HG03469 (cell line): ENCODE measurements at regions not wholly inside any gene's neighbourhood (a gene's known extent, or its start where the extent isn't known, plus 50 kb on each side); places are given as distances from the start of the nearest gene placed in this dataset.
"Not testable (repeated sequence)": the region's sequence is repeated elsewhere in the genome, so short reads cannot be mapped to it uniquely, and the experiment has no call there.

Experiments used
- ATAC-seq: cut with Tn5 transposase; IDR thresholded peaks from one replicate; pipeline ENCODE4 v1.9.1; 2021; ENCODE audit warnings: mild to moderate bottlenecking, moderate library complexity, moderate number of reproducible peaks; ENCODE audit not compliant: unreplicated experiment

GRCh38 chr10:33796680-33797079 is 462.2 kb upstream of the NRP1 start:
- ATAC-seq = no peak

- no peak for ATAC-seq
Measured at GRCh38 chr10:33795529-33795928, 461.1 kb upstream of the NRP1 start.

DNA sequence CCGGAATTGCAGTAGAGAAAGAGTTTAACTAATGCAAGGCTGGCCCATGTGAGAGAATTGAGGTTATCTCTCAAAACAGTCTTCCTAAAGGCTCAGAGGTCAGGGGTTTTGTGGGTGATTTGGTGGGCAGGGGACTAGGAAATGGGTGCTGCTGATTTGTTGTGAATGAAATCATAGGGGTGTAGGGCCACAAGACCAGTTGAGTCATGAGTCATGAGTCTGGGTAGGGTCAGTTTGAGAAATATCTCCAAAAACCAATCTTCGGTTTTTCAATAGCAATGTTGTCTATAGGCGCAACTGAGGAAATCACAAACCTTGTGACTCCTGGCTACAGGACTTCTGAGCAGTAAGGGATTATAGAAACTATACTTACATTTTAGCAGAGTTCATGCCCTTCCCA is 460.0 kb upstream of the NRP1 start:
- no peak for ATAC-seq

- no peak for ATAC-seq
Measured at GRCh38 chr10:33793793-33794192, 459.3 kb upstream of the NRP1 start.

DNA sequence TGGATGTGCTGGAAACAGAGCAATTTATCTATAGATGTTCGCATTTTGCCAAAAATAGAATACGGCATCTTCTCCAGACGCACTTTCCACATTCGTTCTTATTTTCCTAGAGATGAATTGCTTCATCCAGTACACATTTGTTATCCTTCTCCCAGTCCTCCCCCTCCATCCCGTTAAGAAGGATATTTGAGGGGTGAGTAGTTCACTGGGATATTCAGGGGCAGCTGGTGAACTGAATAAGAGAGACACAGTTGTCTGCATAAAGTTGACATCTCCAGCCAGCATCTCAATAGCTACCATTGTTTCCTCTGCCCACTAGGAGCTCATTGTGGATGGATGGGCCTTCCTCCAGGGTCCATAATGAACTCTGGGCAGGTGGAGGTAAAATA is 456.8 kb upstream of the NRP1 start:
- no peak for ATAC-seq

DNA sequence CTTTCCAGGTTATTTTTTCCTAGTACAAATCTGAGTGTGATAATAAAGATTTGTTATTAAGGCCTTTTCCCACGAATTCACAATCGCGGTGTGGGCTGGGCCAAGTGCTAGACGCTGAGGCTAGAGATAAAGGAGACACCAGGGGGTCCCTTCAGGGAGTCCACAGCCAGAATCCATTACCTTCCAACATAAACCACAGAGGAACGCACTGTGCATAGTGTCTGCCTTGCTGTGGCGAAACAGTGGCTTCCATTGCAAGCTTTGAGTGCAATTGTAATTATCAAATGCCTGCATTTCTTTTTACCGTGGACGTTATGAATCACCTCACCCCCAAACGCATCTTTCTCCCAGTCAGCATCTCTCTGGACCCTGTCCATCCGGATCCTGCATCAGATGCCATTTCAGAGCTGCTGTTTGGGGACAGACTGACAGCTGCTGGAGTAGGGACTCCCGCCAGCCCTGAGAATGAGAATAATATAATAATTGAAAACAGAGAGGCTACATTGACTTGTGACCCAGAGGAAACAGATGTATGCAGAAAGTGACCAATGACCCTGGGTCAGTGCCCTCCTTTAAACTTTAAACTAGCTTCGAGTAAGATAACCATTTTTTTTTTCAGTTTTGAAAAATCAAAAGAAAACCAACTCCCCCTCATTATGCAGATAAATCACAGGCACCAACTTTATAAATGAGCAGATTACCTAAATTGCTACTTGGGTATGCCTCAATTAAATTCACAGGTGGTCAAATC is 456.2 kb upstream of the NRP1 start:
- no peak for ATAC-seq

- ATAC-seq = no peak
Measured at GRCh38 chr10:33783557-33783956, 449.1 kb upstream of the NRP1 start.

- ATAC-seq = no peak
Measured at GRCh38 chr10:33783078-33783477, 448.6 kb upstream of the NRP1 start.

- no peak for ATAC-seq
Measured at GRCh38 chr10:33781606-33782395, 447.3 kb upstream of the NRP1 start.

DNA sequence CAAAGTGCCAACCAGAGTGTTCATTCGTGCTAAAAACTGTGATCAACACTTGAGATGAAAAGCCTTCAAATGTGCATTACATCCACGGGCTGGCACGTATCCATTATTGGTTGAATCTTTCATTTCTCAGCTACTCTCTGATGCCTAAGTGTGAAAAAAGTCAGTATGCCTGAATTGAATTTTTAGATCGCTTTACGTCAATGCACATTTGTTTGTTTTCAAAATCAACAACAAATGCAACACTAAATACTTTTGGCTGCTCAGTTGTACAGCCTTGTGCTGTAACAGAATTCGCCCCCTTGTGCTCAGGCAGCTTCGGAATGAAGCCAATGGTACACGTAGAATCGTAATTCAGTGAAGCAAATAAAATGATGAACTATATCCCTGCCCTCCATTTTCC is 446.5 kb upstream of the NRP1 start:
- no peak for ATAC-seq

- no peak for ATAC-seq
Measured at GRCh38 chr10:33777223-33777622, 442.8 kb upstream of the NRP1 start.

DNA sequence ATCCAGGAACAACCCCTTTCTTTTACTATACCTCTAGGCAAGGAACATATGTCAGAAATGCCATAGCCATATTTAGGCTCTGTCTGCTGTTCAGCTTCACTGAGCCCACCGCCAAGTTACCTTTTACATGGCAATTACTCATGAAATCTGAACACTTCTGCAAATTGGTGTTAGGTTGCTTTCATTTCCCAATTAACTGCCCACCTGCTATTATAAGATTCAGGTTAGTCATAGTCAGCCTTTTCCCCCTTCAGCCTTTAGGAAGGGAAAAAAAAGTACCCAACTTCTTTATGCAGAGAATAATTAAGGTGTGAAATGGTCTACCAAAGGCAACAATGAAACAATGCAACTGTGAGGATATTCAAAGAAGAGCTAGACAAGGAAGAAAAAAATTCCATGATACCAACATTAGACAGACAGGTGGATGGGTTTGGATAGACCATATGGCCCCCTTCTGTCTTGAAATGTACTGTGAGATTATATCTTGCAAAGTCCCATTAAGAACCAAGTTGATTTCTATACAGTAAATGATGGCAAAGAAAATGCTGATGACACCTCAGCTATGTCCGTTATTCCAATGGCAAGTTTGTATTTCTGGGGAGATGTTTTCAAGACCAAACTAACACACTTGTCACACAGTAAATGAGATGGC is 442.1 kb upstream of the NRP1 start:
- no peak for ATAC-seq

GRCh38 chr10:33774857-33775256 is 440.4 kb upstream of the NRP1 start:
- no peak for ATAC-seq

GRCh38 chr10:33773886-33774480 is 439.5 kb upstream of the NRP1 start:
- no peak for ATAC-seq

DNA sequence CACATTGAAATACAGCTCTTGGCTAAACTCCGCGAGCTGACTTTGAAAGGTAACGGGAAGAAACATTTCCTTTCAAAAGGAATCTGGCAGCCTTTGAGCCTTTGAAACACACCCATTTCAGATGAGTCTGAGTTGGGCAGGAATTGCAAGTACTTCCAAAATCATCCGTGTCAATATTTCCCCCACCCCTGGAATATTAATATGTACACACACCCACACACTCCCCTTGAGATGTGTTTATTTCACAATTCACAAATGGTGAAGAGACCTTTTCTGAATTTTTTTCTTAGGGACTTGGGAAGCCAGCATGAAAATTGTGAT is 438.7 kb upstream of the NRP1 start:
- ATAC-seq = no peak

DNA sequence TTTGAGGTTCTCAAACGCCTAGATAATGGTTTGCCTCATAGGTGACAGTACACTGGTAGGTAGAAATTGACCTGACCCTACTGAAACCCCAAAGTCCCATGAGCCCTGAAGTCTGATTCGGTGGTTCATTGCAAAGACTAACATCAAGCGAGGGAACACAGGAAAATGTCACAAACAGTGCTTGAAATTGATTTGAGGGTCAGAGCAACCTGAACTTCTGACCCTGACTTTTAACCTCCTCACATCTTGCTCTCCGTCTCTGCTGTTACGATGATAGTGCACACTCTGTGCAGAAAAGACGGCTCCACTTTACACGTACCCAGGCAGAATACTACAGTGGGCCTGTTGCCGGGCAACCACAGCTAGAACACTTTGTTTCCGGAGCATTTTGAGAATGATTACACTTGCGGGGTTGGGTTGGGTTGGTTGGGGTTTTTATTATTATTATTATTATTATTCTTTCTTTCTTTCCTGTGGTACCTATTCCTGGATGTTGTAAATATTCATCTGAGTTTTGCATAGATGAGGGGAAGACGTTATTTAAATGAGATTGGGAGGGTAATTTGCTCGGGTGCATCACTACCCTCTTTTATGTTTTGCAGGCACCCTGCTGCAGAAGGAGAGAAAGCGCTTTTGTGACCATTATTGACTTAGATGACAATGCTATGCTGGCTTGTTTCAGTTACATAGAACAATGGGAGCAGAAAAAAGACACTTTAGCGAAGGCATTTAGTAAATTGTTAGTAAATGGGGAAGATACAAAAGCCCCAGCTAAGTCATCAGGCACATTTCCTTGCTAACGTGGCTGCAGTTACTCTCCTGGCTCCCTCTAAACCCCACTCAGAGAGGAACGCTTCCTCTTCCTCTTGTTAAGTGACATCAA is 438.1 kb upstream of the NRP1 start:
- no peak for ATAC-seq

DNA sequence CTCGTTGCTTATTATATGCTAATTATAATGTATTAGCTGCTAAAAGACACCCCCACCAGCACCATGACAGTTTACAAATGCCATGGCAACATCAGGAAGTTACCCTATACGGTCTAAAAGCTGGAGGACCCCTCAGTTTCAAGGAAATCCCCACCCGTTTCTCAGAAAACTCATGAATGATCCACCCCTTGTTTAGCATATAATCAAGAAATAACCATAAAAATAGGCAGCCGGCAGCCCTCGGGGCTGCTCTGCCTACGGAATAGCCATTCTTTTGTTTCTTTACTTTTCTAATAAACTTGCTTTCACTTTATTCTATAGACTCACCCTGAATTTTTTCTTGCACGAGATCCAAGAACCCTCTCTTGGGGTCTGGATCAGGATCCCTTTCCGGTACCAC is 437.4 kb upstream of the NRP1 start:
- ATAC-seq = not testable (repeated sequence)

DNA sequence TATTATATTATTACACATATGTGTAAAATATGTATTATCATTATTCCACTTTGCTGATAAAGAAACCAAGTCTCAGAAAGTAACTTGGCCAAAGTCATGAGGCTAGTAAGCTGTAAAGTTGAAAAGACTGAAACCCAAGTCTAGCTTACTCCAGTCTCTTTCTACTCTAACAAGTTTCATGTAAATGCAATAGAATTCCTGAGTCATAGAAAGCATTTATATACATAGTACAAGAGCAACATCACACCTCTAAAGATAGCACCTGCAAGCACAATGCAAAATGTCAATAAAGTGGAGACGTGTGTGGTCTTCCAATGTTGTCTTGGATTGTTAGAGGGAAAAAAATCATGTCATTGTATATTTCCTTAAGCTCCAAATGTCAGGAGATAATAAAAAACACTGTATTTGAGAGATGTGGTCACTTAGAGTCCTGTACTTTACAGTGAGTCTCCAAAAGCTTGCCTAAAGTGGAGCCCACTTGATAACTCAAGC is 430.3 kb upstream of the NRP1 start:
- ATAC-seq = no peak

DNA sequence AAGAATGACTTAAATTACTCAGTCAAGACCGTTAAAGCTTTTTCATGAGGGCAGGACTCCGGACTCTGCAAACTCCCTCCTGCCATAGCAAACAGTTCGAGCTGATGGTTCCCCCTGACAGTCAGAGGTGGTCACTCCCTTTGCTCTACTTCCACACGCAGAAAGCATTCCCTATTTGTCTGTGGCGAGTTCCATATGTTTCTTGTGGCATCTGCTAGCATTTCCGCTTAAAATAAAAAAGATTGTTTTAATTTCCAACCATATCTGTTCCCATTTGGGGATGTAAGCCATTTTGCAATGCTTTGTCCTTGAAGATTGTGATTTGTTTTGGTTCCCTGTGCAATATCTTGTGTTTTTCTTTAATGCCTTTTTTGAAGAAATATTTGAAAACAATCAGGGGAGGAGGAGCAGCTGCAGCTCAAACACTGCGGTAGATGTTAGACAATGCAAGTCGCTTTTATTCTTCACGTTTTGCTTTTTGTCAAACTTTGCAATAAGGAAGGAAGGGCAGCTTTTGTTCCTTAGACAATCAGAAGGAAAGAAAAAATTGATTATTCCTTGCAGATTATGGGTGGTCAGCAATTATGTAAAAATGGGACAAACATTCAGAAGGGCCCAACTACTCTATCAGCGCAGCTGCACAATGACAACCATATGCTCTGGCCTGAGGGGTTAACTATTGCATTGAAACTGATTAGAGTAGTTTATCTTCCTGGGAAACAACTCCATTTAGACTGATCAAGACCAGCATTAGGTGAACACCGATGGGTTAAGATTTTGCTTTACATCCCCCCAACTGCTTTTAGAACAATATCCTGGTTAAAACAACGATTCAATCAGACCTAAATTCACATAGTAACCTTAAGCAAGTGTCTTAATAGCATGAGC is 425.8 kb upstream of the NRP1 start:
- no peak for ATAC-seq

DNA sequence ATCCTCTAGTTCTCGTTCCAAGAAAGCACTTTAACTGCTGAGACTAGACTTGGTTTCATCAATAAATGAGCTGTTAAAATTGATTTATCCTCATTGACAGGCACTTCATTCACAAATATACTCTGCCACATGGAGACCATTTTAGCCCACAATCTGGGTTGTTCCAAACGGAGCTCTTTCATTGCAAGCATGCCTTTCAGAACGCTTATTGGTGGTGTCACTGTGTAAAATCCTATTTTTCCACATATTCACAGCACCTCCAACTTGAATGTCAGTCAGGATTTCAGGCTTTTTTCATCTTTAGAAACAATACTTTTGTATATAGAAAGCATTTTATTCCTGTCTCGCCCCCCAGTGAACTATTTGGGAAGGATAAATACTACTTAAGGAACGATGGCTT is 424.7 kb upstream of the NRP1 start:
- ATAC-seq = no peak
